ENCODE measurements at regions not wholly inside any gene's neighbourhood (a gene's known extent, or its start where the extent isn't known, plus 50 kb on each side); places are given as distances from the start of the nearest gene placed in this dataset.

DNA sequence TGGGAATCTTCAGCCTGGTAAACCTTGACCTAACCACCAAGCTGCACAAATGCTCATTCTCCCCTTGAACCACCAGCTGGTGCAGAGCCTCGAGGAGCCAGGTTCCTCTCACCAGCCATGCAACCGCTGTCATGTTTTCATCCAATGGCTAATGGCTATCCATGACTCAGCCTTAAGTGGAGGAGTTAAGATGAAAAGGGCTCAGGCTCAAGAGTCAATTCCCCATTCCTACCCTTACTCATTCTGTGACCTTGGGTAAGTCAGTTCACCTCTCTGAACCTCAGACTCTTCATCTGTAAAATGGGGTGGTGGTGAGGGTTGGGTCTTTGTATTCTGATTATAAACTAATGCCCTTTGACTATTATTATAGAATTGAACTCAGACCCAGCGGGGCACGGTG, 515.6 kb downstream of the SHQ1 start:
- Histone ChIP-seq H3K27ac (no peak overlapping the region), H3K4me1 (no peaks in the 10 kb centered on the region), H3K4me2 (no peak overlapping the region), H3K9me3 (no peaks in the 10 kb centered on the region), H3K4me3 (no peak overlapping the region)
- TF ChIP-seq, protein P1, sequence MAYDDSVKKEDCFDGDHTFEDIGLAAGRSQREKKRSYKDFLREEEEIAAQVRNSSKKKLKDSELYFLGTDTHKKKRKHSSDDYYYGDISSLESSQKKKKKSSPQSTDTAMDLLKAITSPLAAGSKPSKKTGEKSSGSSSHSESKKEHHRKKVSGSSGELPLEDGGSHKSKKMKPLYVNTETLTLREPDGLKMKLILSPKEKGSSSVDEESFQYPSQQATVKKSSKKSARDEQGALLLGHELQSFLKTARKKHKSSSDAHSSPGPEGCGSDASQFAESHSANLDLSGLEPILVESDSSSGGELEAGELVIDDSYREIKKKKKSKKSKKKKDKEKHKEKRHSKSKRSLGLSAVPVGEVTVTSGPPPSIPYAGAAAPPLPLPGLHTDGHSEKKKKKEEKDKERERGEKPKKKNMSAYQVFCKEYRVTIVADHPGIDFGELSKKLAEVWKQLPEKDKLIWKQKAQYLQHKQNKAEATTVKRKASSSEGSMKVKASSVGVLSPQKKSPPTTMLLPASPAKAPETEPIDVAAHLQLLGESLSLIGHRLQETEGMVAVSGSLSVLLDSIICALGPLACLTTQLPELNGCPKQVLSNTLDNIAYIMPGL (CRISPR knock-in tag; IDR thresholded peaks at IDR 0.05; ENCODE audit: borderline replicate concordance) = no peak
- TF ChIP-seq ZNF302 (CRISPR knock-in tag; IDR thresholded peaks at IDR 0.05) (no peak), FOSL2 (IDR thresholded peaks at IDR 0.05) (no peak), FOSL2 (CRISPR knock-in tag; IDR thresholded peaks at IDR 0.05) (no peak), PHF8 (IDR thresholded peaks at IDR 0.05; ENCODE audit: borderline replicate concordance, low read depth) (no peak), HDAC2 (IDR thresholded peaks at IDR 0.05) (no peak), RNF2 (IDR thresholded peaks at IDR 0.05; ENCODE audit: borderline replicate concordance, low read depth) (no peak), EHF (CRISPR knock-in tag; IDR thresholded peaks at IDR 0.05) (no peak), HOXB5 (CRISPR knock-in tag; IDR thresholded peaks at IDR 0.05) (no peak), JUN (IDR thresholded peaks at IDR 0.05) (no peak)
- ATAC-seq (no peak), DNase-seq (ENCODE audit: low read depth in 1 of 2, low spot score in 1 of 2) (no peak), FAIRE-seq (no peak)
- CTCF ChIA-PET = interaction anchor here (1.2 kb wide), 1 partner anchor 10 kb away, joined by 3 read pairs; no protein-coding TSS in a partner anchor
- POLR2A ChIA-PET = no interaction called here
- WGBS (ENCODE audit: missing lambda C conversion rate) = 41% methylated on average over 4 of the region's 4 CpGs

DNA sequence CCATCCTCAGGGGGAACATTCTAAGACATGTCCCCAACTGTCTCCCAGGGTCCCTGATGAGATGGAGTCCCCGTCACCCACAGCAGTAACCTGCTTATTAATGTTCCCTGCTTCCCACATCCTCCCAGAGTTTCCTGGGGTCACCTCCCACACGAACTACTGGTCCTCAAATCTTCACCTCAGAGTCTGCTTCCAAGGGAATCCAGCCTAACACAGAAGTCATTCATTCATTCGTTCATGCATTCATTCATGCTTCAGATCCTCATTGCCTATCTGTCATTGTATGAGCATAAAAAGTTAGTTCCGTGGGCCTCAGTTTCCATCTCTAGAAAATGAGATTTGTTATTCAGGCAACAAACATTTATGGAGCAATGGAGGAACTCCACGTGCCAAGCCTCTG, 516.2 kb downstream of the SHQ1 start:
- WGBS (ENCODE audit: missing lambda C conversion rate) = 7% methylated on average over 5 of the region's 5 CpGs
- Histone ChIP-seq H3K27ac (no peak overlapping the region), H3K9me3 (no peaks in the 10 kb centered on the region), H3K4me1 (no peaks in the 10 kb centered on the region), H3K4me3 (no peak overlapping the region), H3K4me2 (no peak overlapping the region)
- FAIRE-seq (no peak), DNase-seq (ENCODE audit: low read depth in 1 of 2, low spot score in 1 of 2) (no peak), ATAC-seq (no peak)
- POLR2A ChIA-PET = interaction anchor here (0.6 kb wide), 1 partner anchor 229 kb away, joined by 3 read pairs; no protein-coding TSS in a partner anchor
- CTCF ChIA-PET = interaction anchor here (1.2 kb wide), 1 partner anchor 10 kb away, joined by 3 read pairs; no protein-coding TSS in a partner anchor
- TF ChIP-seq, protein P2, sequence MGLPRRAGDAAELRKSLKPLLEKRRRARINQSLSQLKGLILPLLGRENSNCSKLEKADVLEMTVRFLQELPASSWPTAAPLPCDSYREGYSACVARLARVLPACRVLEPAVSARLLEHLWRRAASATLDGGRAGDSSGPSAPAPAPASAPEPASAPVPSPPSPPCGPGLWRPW (IDR thresholded peaks at IDR 0.05) = no peak

DNA sequence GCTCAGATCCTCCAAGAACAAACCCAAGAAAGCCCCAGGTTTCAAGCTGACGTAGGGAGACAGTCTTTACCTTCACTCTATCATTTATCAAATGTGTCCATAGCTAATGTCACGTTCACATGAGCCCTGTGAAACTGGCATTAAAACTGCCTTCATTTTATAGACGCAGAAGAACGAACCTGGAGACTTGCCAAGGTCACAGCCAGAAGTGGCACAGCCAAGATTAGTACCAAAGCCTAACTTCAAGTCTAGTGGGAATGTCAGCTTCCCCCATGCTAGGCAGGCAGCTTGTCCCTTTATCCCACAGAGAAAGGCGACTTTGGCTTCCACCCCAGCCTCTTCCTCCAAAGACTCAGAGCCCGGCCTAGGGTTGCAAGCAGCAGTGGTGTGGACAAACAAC, 517.2 kb downstream of the SHQ1 start:
- Histone ChIP-seq H3K27ac (no peak overlapping the region), H3K9me3 (no peaks in the 10 kb centered on the region), H3K4me3 (no peak overlapping the region), H3K4me1 (no peaks in the 10 kb centered on the region), H3K4me2 (no peak overlapping the region)
- DNase-seq (ENCODE audit: low read depth in 1 of 2, low spot score in 1 of 2) (no peak), ATAC-seq (no peak), FAIRE-seq (no peak)
- no peak for TF ChIP-seq TP53 (CRISPR knock-in tag; IDR thresholded peaks at IDR 0.05)
- TF ChIP-seq NR3C1 (IDR thresholded peaks at IDR 0.05) = no peak
- no peak for TF ChIP-seq FOXS1 (CRISPR knock-in tag; IDR thresholded peaks at IDR 0.05)
- no peak for TF ChIP-seq KDM5A (IDR thresholded peaks at IDR 0.05)
- TF ChIP-seq HEYL (CRISPR knock-in tag; IDR thresholded peaks at IDR 0.05) = no peak
- no peak for TF ChIP-seq FOSB (CRISPR knock-in tag; IDR thresholded peaks at IDR 0.05)
- TF ChIP-seq HOXA7 (CRISPR knock-in tag; IDR thresholded peaks at IDR 0.05) = no peak
- no peak for TF ChIP-seq ZNF302 (CRISPR knock-in tag; IDR thresholded peaks at IDR 0.05)
- no peak for TF ChIP-seq NFE2L2 (conservative IDR thresholded peaks at IDR 0.05; ENCODE audit: low read length)
- TF ChIP-seq GATA3 (IDR thresholded peaks at IDR 0.05; ENCODE audit: borderline replicate concordance) = no peak
- POLR2A ChIA-PET = no interaction called here
- CTCF ChIA-PET = interaction anchor here (1.2 kb wide), 1 partner anchor 12 kb away, joined by 4 read pairs; no protein-coding TSS in a partner anchor
- 35% methylated on average over 6 of the region's 6 CpGs for WGBS (ENCODE audit: missing lambda C conversion rate)

DNA sequence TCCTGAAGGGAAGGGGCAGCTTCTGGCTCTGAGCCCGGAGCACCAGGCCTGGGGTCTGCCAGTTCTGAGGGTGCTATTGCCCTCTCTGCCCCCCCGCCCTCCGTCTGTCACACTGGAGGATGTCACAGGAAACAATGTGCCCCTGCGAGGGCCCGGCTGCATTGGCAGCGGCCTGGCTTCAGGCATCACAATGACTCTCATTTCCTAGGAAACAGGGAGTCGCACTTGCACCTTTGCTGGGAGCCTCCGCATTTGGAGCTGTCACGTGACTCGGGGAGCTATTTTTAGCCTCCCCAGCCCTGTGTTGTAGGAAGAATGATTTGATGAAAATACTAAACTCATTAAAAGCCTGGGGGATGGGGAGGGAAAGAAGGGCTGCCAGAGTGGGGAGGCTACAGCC, 518.9 kb downstream of the SHQ1 start:
- ChIA-PET CTCF (no interaction called here), POLR2A (no interaction called here)
- TF ChIP-seq HEYL (CRISPR knock-in tag; IDR thresholded peaks at IDR 0.05) (no peak), CBX2 (IDR thresholded peaks at IDR 0.05; ENCODE audit: borderline replicate concordance, low read depth) (no peak), PHF8 (IDR thresholded peaks at IDR 0.05; ENCODE audit: borderline replicate concordance, low read depth) (no peak)
- TF ChIP-seq, protein P3, sequence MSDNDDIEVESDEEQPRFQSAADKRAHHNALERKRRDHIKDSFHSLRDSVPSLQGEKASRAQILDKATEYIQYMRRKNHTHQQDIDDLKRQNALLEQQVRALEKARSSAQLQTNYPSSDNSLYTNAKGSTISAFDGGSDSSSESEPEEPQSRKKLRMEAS (IDR thresholded peaks at IDR 0.05) = no peak
- TF ChIP-seq, protein P4, sequence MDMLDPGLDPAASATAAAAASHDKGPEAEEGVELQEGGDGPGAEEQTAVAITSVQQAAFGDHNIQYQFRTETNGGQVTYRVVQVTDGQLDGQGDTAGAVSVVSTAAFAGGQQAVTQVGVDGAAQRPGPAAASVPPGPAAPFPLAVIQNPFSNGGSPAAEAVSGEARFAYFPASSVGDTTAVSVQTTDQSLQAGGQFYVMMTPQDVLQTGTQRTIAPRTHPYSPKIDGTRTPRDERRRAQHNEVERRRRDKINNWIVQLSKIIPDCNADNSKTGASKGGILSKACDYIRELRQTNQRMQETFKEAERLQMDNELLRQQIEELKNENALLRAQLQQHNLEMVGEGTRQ (IDR thresholded peaks at IDR 0.05) = peak; percentile 34; the same call in 1 of the 2 replicates
- H3K27ac ChIP-seq = no peak overlapping the region
- no peak overlapping the region for H3K4me2 ChIP-seq
- 35% methylated on average over 9 of the region's 10 CpGs for WGBS (ENCODE audit: missing lambda C conversion rate)
- no peak for ATAC-seq
- DNase-seq (ENCODE audit: low read depth in 1 of 2, low spot score in 1 of 2) = no peak
- no peak for FAIRE-seq
- no peak overlapping the region for H3K4me3 ChIP-seq
- H3K4me1 ChIP-seq = no peaks in the 10 kb centered on the region
- no peaks in the 10 kb centered on the region for H3K9me3 ChIP-seq
